ENCODE measurements at regions not wholly inside any gene's neighbourhood (a gene's known extent, or its start where the extent isn't known, plus 50 kb on each side); places are given as distances from the start of the nearest gene placed in this dataset.

GRCh38 chr3:127375151-127375930 is 87.5 kb upstream of the PRR20G start:
- no peak for DNase-seq
- ChIA-PET CTCF (no interaction called here), POLR2A (ENCODE audit: unreplicated experiment) (no interaction called here)
- Histone ChIP-seq H4K20me1 (ENCODE audit: insufficient read depth) (no peaks in the 10 kb centered on the region), H3K4me3 (no peak overlapping the region), H3K36me3 (ENCODE audit: low read depth) (no peaks in the 10 kb centered on the region), H3K9me3 (ENCODE audit: insufficient read depth, low read depth) (no peaks in the 10 kb centered on the region), H2AFZ (no peak overlapping the region), H3K27me3 (ENCODE audit: insufficient read depth, low read depth) (peaks cover 41% of the 10 kb centered on the region), H3K4me1 (replicated peaks; ENCODE audit: insufficient read depth) (no peaks in the 10 kb centered on the region), H3K27ac (no peak overlapping the region), H3K79me2 (ENCODE audit: low read depth) (no peaks in the 10 kb centered on the region), H3F3A (ENCODE audit: insufficient read depth, low read depth) (no peaks in the 10 kb centered on the region), H3K9me2 (ENCODE audit: insufficient read depth) (no peaks in the 10 kb centered on the region), H3K4me2 (no peak overlapping the region)
- intact Hi-C loops (cut with micrococcal nuclease; ENCODE audit: unreplicated experiment), result no loop called here
- TF ChIP-seq EZH2 (IDR thresholded peaks at IDR 0.05; ENCODE audit: low read depth) (no peak), CTCF (conservative IDR thresholded peaks at IDR 0.05) (no peak)
- BruUV-seq (replicated peaks), result no TSS peak

DNA sequence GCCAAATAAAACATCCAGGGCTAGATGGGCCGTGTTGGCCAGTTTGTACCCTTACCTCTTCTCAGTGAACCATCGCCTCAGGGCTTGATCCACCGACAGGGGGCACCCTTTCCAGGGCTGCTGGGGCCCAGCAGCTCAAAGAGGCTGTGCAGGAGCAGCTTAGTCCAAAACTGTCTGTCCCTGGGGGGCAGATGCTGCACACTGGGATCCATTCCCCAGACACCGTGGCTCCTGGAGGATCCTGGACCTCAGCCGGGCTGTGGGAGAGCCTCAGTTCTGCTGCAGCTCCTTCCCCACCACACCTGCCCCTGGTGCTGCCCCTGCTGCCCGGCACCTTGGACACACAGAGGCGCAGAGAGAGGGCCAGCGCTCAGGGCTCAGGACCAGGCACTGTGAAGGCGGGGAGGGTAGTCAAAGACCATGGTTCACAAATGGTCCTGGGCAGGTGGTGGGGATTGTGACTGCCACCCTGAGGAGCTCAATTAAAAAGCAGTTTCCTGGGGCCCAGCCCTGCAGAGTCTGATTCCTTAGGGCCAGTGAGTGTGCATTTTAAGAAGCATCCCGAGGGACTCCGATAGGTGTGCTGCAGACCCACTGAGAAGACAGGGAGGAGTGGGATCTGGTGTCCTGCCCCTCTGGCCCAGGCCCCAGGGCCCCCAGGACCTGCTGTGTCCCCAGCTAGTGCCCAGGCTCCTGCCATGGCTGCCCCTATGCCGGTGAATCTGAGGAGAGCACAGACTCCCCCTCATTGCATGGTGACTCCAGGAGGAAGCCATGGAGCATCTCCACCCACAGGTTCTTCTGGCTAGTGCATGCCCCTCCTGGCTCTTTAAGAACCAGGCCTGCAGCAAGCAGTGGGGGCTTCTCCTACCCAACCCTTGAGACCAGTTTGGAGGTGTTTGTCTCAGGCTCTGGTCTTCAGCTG is 86.5 kb upstream of the PRR20G start:
- no peaks in the 10 kb centered on the region for H3F3A ChIP-seq (ENCODE audit: insufficient read depth, low read depth)
- no peak overlapping the region for H2AFZ ChIP-seq
- no peak overlapping the region for H3K4me2 ChIP-seq
- no peak overlapping the region for H3K4me3 ChIP-seq
- no peak overlapping the region for H3K27ac ChIP-seq
- BruUV-seq (replicated peaks), result no TSS peak
- H4K20me1 ChIP-seq (ENCODE audit: insufficient read depth), result no peaks in the 10 kb centered on the region
- TF ChIP-seq CTCF (conservative IDR thresholded peaks at IDR 0.05) (peak; percentile 52; the same call in 1 of the 2 replicates), EZH2 (IDR thresholded peaks at IDR 0.05; ENCODE audit: low read depth) (no peak)
- ChIA-PET POLR2A (ENCODE audit: unreplicated experiment) (no interaction called here), CTCF (interaction anchor here (0.6 to 1.2 kb wide), 3 partner anchors 14 to 300 kb away, joined by 3 to 6 read pairs (median 4); no protein-coding TSS in a partner anchor)
- no peaks in the 10 kb centered on the region for H3K36me3 ChIP-seq (ENCODE audit: low read depth)
- H3K79me2 ChIP-seq (ENCODE audit: low read depth), result no peaks in the 10 kb centered on the region
- H3K9me3 ChIP-seq (ENCODE audit: insufficient read depth, low read depth), result no peaks in the 10 kb centered on the region
- H3K4me1 ChIP-seq (replicated peaks; ENCODE audit: insufficient read depth), result no peaks in the 10 kb centered on the region
- intact Hi-C loops (cut with micrococcal nuclease; ENCODE audit: unreplicated experiment), result no loop called here
- DNase-seq, result no peak
- no peaks in the 10 kb centered on the region for H3K9me2 ChIP-seq (ENCODE audit: insufficient read depth)
- peaks cover 45% of the 10 kb centered on the region for H3K27me3 ChIP-seq (ENCODE audit: insufficient read depth, low read depth)

GRCh38 chr3:127373441-127374085 is 85.7 kb upstream of the PRR20G start:
- no TSS peak for BruUV-seq (replicated peaks)
- no peak for TF ChIP-seq CTCF (conservative IDR thresholded peaks at IDR 0.05)
- Histone ChIP-seq H4K20me1 (ENCODE audit: insufficient read depth) (no peaks in the 10 kb centered on the region), H3K4me2 (no peak overlapping the region), H2AFZ (no peak overlapping the region), H3K79me2 (ENCODE audit: low read depth) (no peaks in the 10 kb centered on the region), H3K4me1 (replicated peaks; ENCODE audit: insufficient read depth) (no peaks in the 10 kb centered on the region), H3K4me3 (no peak overlapping the region), H3K27ac (no peak overlapping the region), H3F3A (ENCODE audit: insufficient read depth, low read depth) (no peaks in the 10 kb centered on the region), H3K9me3 (ENCODE audit: insufficient read depth, low read depth) (no peaks in the 10 kb centered on the region), H3K27me3 (ENCODE audit: insufficient read depth, low read depth) (peaks cover 47% of the 10 kb centered on the region), H3K9me2 (ENCODE audit: insufficient read depth) (no peaks in the 10 kb centered on the region), H3K36me3 (ENCODE audit: low read depth) (no peaks in the 10 kb centered on the region)
- POLR2A ChIA-PET (ENCODE audit: unreplicated experiment), result no interaction called here
- CTCF ChIA-PET, result interaction anchor here (0.6 to 1.2 kb wide), 3 partner anchors 15 to 299 kb away, joined by 3 to 6 read pairs (median 4); no protein-coding TSS in a partner anchor
- intact Hi-C loops (cut with micrococcal nuclease; ENCODE audit: unreplicated experiment), result no loop called here
- DNase-seq, result no peak
